Central memory CD8-positive, alpha-beta T cell (primary cell): ENCODE measurements at regions not wholly inside any gene's neighbourhood (a gene's known extent, or its start where the extent isn't known, plus 50 kb on each side); places are given as distances from the start of the nearest gene placed in this dataset.

Experiments
- ATAC-seq: fragments of 150-1000 bp; cut with Tn5 transposase; replicated peaks from 2 replicates; pipeline ENCODE4 v1.10.0; 2022; ENCODE audit warnings: mild to moderate bottlenecking, moderate FRiP score, moderate number of reproducible peaks; ENCODE audit not compliant: poor library complexity, severe bottlenecking; ENCODE audit errors: extremely low read depth
- DNase-seq, 2 donors: peaks; one replicate each; pipeline ENCODE4 v3.0.0; 2021; ENCODE audit warnings: low spot score in 2 of 2
- H3K27ac Mint-ChIP-seq: one replicate; pipeline ENCODE4 v1.8.0; 2022; ENCODE audit warnings: low read depth, mild to moderate bottlenecking, moderate library complexity, mixed read lengths
- H3K27me3 Mint-ChIP-seq: one replicate; pipeline ENCODE4 v1.8.0; 2022; ENCODE audit warnings: mixed read lengths
- H3K36me3 Mint-ChIP-seq: one replicate; pipeline ENCODE4 v1.8.0; 2022; ENCODE audit warnings: mild to moderate bottlenecking, moderate library complexity, mixed read lengths; ENCODE audit not compliant: insufficient read depth
- H3K4me1 Mint-ChIP-seq: one replicate; pipeline ENCODE4 v1.8.0; 2022; ENCODE audit warnings: mixed read lengths
- H3K4me3 Mint-ChIP-seq: one replicate; pipeline ENCODE4 v1.8.0; 2022; ENCODE audit warnings: mild to moderate bottlenecking, moderate library complexity, mixed read lengths
- H3K9me3 Mint-ChIP-seq: one replicate; pipeline ENCODE4 v1.8.0; 2022; ENCODE audit warnings: mixed read lengths

DNA sequence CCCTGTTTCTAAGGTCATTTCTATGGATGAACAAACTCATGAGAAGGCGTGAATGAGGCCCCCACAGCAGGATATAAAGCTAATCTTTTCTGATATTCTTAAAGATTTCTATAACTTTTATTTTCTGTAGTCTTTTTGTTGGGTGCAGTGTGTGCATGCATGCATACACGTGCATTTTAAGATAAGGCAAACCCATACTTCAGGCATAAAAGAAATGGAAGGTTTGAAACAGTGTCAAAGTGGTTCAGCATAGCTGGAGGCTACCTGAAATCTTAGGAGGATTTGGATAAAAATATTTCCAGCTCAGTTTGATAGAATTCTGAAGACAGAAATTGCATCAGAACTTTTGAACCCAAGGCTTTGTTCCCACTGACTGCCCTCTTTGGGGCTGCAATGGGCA lies 119.7 kb downstream of the PDHA2 start:
- DNase-seq (no peak), ATAC-seq (no peak)
- H3K27me3 Mint-ChIP-seq = no peaks in the 10 kb centered on the region
- H3K36me3 Mint-ChIP-seq = no peaks in the 10 kb centered on the region
- H3K4me3 Mint-ChIP-seq = no peak overlapping the region
- H3K27ac Mint-ChIP-seq = no peak overlapping the region
- peaks cover 5% of the 10 kb centered on the region for H3K9me3 Mint-ChIP-seq
- H3K4me1 Mint-ChIP-seq = no peaks in the 10 kb centered on the region

DNA sequence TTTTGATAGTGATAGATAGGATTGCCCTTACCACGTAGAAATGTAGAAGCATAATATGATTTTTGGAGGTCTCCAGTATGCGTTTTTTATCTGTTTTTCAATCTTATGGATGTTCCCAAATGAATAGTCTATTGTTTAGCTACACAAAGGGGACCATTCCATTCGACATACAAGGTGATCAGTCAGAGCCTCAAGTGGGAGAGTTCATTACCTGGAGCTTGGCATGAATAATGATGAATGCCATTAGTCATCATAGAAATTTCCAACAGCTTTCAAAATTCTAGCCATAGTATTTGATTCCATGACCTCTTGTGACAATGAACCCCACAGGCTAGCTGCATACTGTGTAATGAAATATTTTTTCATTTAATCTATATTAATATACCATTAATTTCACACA lies 123.6 kb downstream of the PDHA2 start:
- ATAC-seq (no peak), DNase-seq (no peak)
- Mint-ChIP-seq H3K27me3 (no peaks in the 10 kb centered on the region), H3K27ac (no peak overlapping the region), H3K9me3 (no peaks in the 10 kb centered on the region), H3K4me3 (no peak overlapping the region), H3K4me1 (no peaks in the 10 kb centered on the region), H3K36me3 (no peaks in the 10 kb centered on the region)

DNA sequence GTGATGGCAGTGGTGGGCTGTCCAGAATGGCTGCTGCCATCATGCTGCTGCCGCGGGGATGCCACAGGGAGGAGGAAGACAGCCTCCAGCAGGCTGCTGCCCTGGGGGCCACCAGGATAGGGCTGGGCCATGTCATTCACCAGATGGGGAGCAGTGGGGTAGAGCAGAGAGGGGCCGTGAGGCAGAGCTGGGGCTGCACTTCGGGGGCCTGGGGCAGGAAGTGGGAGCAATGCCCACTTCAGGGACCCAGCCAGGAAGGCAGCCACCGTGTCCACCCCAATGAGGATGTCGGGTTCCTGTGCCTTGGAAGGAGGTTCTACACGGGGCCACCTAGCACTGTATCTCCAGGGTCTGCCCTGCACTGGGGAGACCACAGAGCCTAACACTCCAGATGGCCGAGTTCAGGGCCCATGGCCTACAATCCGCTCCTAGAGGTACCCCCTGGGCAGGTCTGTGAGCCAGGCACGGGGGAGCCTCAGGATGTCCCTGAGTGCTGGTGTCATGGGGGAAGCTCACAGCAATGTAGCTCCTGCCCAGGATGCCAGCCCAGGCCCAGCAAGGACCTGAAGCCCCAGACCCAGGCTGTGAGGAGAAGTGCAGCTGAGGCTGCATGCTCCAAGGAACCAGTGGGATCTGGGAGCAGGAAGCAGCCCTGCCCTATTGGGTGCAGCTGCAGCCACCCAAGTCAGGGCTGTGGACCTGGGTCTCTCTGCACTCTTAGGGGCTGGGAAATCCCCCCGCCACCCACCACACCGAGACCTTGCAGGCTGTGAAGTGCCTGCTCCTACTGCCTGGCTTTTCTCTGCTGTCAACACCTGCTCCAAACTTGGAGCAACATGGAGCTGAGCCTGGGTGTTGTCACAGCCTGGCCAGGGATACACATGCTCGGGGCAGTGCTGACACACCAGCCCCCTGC lies 140.3 kb downstream of the PDHA2 start:
- ATAC-seq = no peak
- no peak for DNase-seq
- no peak overlapping the region for H3K27ac Mint-ChIP-seq
- no peaks in the 10 kb centered on the region for H3K4me1 Mint-ChIP-seq
- peaks cover 25% of the 10 kb centered on the region for H3K9me3 Mint-ChIP-seq
- H3K4me3 Mint-ChIP-seq = no peak overlapping the region
- H3K36me3 Mint-ChIP-seq = no peaks in the 10 kb centered on the region
- no peaks in the 10 kb centered on the region for H3K27me3 Mint-ChIP-seq

GRCh38 chr4:95980877-95981360 lies 141.0 kb downstream of the PDHA2 start:
- no peak overlapping the region for H3K4me3 Mint-ChIP-seq
- H3K4me1 Mint-ChIP-seq = no peaks in the 10 kb centered on the region
- H3K36me3 Mint-ChIP-seq = no peaks in the 10 kb centered on the region

DNA sequence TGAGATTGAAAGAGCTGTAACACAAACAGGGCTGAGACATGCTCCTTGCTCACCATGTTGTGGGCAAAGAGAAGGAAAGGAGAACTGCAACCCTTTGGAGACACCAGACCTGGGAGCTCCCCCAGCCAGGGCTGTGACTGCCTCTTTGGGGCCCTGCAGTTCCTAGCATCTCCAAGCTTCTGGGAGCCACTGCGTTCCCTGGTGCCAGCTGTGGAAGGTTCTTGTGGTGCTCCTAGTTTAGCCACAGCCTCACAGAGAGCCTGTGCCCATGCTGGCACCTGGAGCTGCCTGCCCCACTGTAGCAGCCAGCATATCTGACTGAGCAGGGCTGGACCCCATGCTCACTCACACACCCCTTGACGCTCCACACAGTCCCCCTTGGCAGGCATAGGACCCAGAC lies 141.7 kb downstream of the PDHA2 start:
- H3K4me3 Mint-ChIP-seq = no peak overlapping the region
- H3K4me1 Mint-ChIP-seq = no peaks in the 10 kb centered on the region

More at GRCh38 chr4:95980877-95981360, 141.0 kb downstream of the PDHA2 start:
- Mint-ChIP-seq H3K27ac (no peak overlapping the region), H3K9me3 (peaks cover 25% of the 10 kb centered on the region), H3K27me3 (no peaks in the 10 kb centered on the region)
- DNase-seq = no peak
- ATAC-seq = no peak

GRCh38 chr4:95982516-95982915 lies 142.6 kb downstream of the PDHA2 start:
- Mint-ChIP-seq H3K36me3 (no peaks in the 10 kb centered on the region), H3K27me3 (no peaks in the 10 kb centered on the region), H3K4me1 (no peaks in the 10 kb centered on the region), H3K4me3 (no peak overlapping the region), H3K27ac (no peak overlapping the region), H3K9me3 (peaks cover 30% of the 10 kb centered on the region)
- no peak for ATAC-seq
- no peak for DNase-seq

More for the DNA sequence above, 141.7 kb downstream of the PDHA2 start:
- no peaks in the 10 kb centered on the region for H3K27me3 Mint-ChIP-seq
- DNase-seq = no peak
- H3K27ac Mint-ChIP-seq = no peak overlapping the region
- H3K36me3 Mint-ChIP-seq = no peaks in the 10 kb centered on the region
- no peak for ATAC-seq
- H3K9me3 Mint-ChIP-seq = peaks cover 30% of the 10 kb centered on the region

DNA sequence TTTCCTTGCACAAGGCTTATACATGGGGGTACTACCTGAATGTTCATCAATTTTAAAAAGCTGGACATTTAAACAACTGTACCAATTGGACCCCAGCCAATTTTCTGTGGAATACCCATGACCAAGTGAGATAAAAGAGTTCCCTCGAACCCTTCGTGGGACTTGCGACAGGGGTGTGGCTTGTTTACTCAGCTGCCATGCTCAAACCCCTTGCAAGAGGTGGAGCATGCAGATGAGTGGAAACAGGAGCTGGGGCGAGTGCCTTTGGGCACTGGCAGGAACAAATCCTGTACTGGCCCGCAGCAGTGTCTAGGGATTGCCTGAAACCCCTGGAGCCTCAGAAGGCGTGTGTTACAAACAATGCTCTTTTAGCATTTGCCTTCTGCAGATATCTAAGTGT lies 144.2 kb downstream of the PDHA2 start:
- Mint-ChIP-seq H3K27me3 (no peaks in the 10 kb centered on the region), H3K9me3 (peaks cover 30% of the 10 kb centered on the region), H3K27ac (no peak overlapping the region), H3K36me3 (no peaks in the 10 kb centered on the region), H3K4me3 (no peak overlapping the region), H3K4me1 (no peaks in the 10 kb centered on the region)
- DNase-seq (no peak), ATAC-seq (no peak)

DNA sequence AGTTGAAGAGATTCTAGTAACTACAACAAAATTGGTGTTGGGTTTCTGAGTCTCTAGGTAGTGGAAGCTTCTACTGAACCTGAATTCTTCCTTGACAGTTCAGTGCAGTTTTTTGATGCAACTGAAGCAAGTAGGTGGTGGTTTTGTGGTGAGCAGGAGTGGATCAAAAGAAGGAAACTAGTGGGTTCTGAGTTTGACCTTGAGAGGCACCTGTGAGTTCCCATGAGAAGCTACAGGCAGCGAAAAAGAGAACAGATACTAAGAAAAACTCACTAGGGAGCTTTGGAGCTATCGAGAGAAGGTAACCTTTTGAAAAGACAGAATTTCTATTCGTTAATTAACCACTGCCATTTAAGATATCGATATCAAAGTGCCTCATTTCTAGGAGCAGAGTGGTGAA lies 145.2 kb downstream of the PDHA2 start:
- ATAC-seq = no peak
- no peak for DNase-seq
- Mint-ChIP-seq H3K36me3 (no peaks in the 10 kb centered on the region), H3K27me3 (no peaks in the 10 kb centered on the region), H3K9me3 (peaks cover 25% of the 10 kb centered on the region), H3K4me3 (no peak overlapping the region), H3K27ac (no peak overlapping the region), H3K4me1 (no peaks in the 10 kb centered on the region)

- no peaks in the 10 kb centered on the region for H3K4me1 Mint-ChIP-seq
- ATAC-seq (no peak), DNase-seq (no peak)
- peaks cover 31% of the 10 kb centered on the region for H3K9me3 Mint-ChIP-seq
- H3K36me3 Mint-ChIP-seq = no peaks in the 10 kb centered on the region
- no peak overlapping the region for H3K4me3 Mint-ChIP-seq
- H3K27ac Mint-ChIP-seq = no peak overlapping the region
- no peaks in the 10 kb centered on the region for H3K27me3 Mint-ChIP-seq
These were observed 146.1 kb downstream of the PDHA2 start for GRCh38 chr4:95985791-95986550.

- DNase-seq (no peak), ATAC-seq (no peak)
- H3K9me3 Mint-ChIP-seq = peaks cover 26% of the 10 kb centered on the region
- no peak overlapping the region for H3K27ac Mint-ChIP-seq
- H3K4me3 Mint-ChIP-seq = no peak overlapping the region
- H3K27me3 Mint-ChIP-seq = no peaks in the 10 kb centered on the region
- no peaks in the 10 kb centered on the region for H3K36me3 Mint-ChIP-seq
- H3K4me1 Mint-ChIP-seq = no peaks in the 10 kb centered on the region
These were observed 148.0 kb downstream of the PDHA2 start for GRCh38 chr4:95987851-95988250.

DNA sequence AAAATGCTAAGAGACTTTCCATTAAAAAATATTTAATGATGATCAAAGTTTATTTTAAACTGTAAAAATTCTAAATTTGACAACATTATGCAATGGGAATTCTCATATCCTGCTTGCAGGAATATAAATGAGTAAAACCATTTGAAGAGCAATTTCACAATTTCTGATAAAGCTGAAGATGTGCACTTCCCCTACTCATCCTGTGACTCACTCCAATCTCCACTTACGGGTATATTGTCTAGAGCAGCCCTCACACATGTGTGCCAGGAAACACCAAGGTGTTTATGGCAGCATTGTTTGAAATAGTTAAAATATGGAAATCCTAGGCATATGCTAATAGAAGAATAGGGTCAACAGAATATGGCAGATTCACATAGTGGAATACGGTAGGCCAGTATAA lies 158.4 kb downstream of the PDHA2 start:
- no peaks in the 10 kb centered on the region for H3K27me3 Mint-ChIP-seq
- H3K27ac Mint-ChIP-seq = no peak overlapping the region
- no peak overlapping the region for H3K4me3 Mint-ChIP-seq
- ATAC-seq (no peak), DNase-seq (no peak)
- H3K36me3 Mint-ChIP-seq = no peaks in the 10 kb centered on the region
- H3K9me3 Mint-ChIP-seq = peaks cover 5% of the 10 kb centered on the region
- H3K4me1 Mint-ChIP-seq = no peaks in the 10 kb centered on the region

GRCh38 chr4:96003951-96004740 lies 164.3 kb downstream of the PDHA2 start:
- no peaks in the 10 kb centered on the region for H3K27me3 Mint-ChIP-seq
- no peaks in the 10 kb centered on the region for H3K36me3 Mint-ChIP-seq
- no peak overlapping the region for H3K4me3 Mint-ChIP-seq
- DNase-seq (no peak), ATAC-seq (no peak)
- peaks cover 6% of the 10 kb centered on the region for H3K9me3 Mint-ChIP-seq
- no peak overlapping the region for H3K27ac Mint-ChIP-seq
- no peaks in the 10 kb centered on the region for H3K4me1 Mint-ChIP-seq
